IMR-90 (cell line): ENCODE measurements at regions not wholly inside any gene's neighbourhood (a gene's known extent, or its start where the extent isn't known, plus 50 kb on each side); places are given as distances from the start of the nearest gene placed in this dataset.

Experiments used
- ATAC-seq: fragments of 200-7000 bp; cut with Tn5 transposase; 2 replicates; pipeline ENCODE4 v1.9.1; 2020; ENCODE audit warnings: low read depth, mild to moderate bottlenecking, moderate library complexity
- BruUV-seq: library from RNA; stranded (reverse); fragments of 400-500 nt; replicated peaks from 2 replicates; lab custom pipeline; 2021; lab: Mats Ljungman, UMichigan
- CTCF ChIA-PET: fragments of 300-600 bp; formaldehyde crosslinking; extraction: SDS; loops from one replicate; lab custom pipeline; 2021; ENCODE audit warnings: antibody characterized with exemption; lab: Yijun Ruan, JAX
- POLR2A ChIA-PET: fragments of 300-600 bp; sonication (Branson Sonifier 250); formaldehyde crosslinking; loops from one replicate; lab custom pipeline; 2022; ENCODE audit warnings: antibody characterized with exemption; ENCODE audit not compliant: unreplicated experiment; lab: Charles Lee
- DNase-seq: peaks from one replicate; pipeline ENCODE4 v3.0.0; 2013
- H2AFZ ChIP-seq: replicated peaks from 2 replicates; pipeline ENCODE3; 2013; ENCODE audit warnings: low read length, mild to moderate bottlenecking; ENCODE audit not compliant: poor library complexity
- H2AK5ac ChIP-seq: 2 replicates; pipeline ENCODE4 v1.6.1; 2013; ENCODE audit warnings: low read depth, low read length, inconsistent platforms
- H2AK9ac ChIP-seq: replicated peaks from 2 replicates; pipeline ENCODE3; 2013; ENCODE audit warnings: mild to moderate bottlenecking, low read depth, low read length, moderate library complexity; ENCODE audit not compliant: poor library complexity
- H2BK120ac ChIP-seq: 2 replicates; pipeline ENCODE4 v1.6.1; 2013; ENCODE audit warnings: low read depth, low read length, inconsistent platforms
- H2BK15ac ChIP-seq: 3 replicates; pipeline ENCODE4 v1.6.1; 2013; ENCODE audit warnings: low read depth, low read length, inconsistent platforms
- H2BK20ac ChIP-seq: 2 replicates; pipeline ENCODE4 v1.6.1; 2013; ENCODE audit warnings: low read depth, mild to moderate bottlenecking, inconsistent platforms, low read length, moderate library complexity
- H2BK5ac ChIP-seq: 2 replicates; pipeline ENCODE4 v1.6.1; 2013; ENCODE audit warnings: mild to moderate bottlenecking, low read depth, low read length, inconsistent platforms; ENCODE audit not compliant: poor library complexity, severe bottlenecking
- H3K14ac ChIP-seq: replicated peaks from 2 replicates; pipeline ENCODE4 v1.6.1; 2013; ENCODE audit warnings: low read depth, low read length, inconsistent platforms
- H3K18ac ChIP-seq: 2 replicates; pipeline ENCODE4 v1.6.1; 2013; ENCODE audit warnings: low read depth, low read length, control low read depth
- H3K23ac ChIP-seq: 2 replicates; pipeline ENCODE4 v1.6.1; 2013; ENCODE audit warnings: low read depth, low read length, inconsistent platforms
- H3K27ac ChIP-seq: 2 replicates; pipeline ENCODE4 v1.5.1; 2013; ENCODE audit warnings: mild to moderate bottlenecking, control low read depth, low read length; ENCODE audit not compliant: insufficient read depth
- H3K27me3 ChIP-seq: 2 replicates; pipeline ENCODE4 v1.6.1; 2013; ENCODE audit warnings: low read length; ENCODE audit not compliant: control insufficient read depth, insufficient read depth
- H3K36me3 ChIP-seq: 2 replicates; pipeline ENCODE4 v1.6.1; 2013; ENCODE audit warnings: low read length, mixed read lengths; ENCODE audit not compliant: control insufficient read depth, insufficient read depth
- H3K4ac ChIP-seq: 2 replicates; pipeline ENCODE4 v1.6.1; 2013; ENCODE audit warnings: low read depth, low read length, inconsistent platforms
- H3K4me1 ChIP-seq: 2 replicates; pipeline ENCODE4 v1.6.1; 2013; ENCODE audit warnings: low read length, mixed read lengths; ENCODE audit not compliant: control insufficient read depth, insufficient read depth
- H3K4me2 ChIP-seq: 2 replicates; pipeline ENCODE4 v1.6.1; 2013; ENCODE audit warnings: low read depth, mild to moderate bottlenecking, control low read depth, low read length, moderate library complexity
- H3K4me3 ChIP-seq: 2 replicates; pipeline ENCODE4 v1.5.1; 2013; ENCODE audit warnings: low read depth, mild to moderate bottlenecking, control low read depth, low read length, moderate library complexity; ENCODE audit not compliant: insufficient read depth
- H3K56ac ChIP-seq: 2 replicates; pipeline ENCODE4 v1.6.1; 2013; ENCODE audit warnings: low read length, inconsistent platforms; ENCODE audit not compliant: insufficient read depth; ENCODE audit errors: extremely low read depth
- H3K79me1 ChIP-seq, 2 experiments: 2 replicates each; pipeline ENCODE4 v1.6.1; 2013; ENCODE audit warnings: low read length in 2 of 2, inconsistent platforms in 1 of 2, low read depth in 1 of 2
- H3K9ac ChIP-seq: 2 replicates; pipeline ENCODE4 v1.6.1; 2013; ENCODE audit warnings: low read depth, low read length, control low read depth
- H3K9me1 ChIP-seq: 2 replicates; pipeline ENCODE4 v1.6.1; 2013; ENCODE audit warnings: low read length, inconsistent platforms; ENCODE audit not compliant: insufficient read depth
- H3K9me3 ChIP-seq: 2 replicates; pipeline ENCODE4 v1.6.1; 2013; ENCODE audit warnings: low read length; ENCODE audit not compliant: control insufficient read depth, insufficient read depth
- H4K20me1 ChIP-seq: 2 replicates; pipeline ENCODE4 v1.6.1; 2013; ENCODE audit warnings: low read length, inconsistent platforms; ENCODE audit not compliant: insufficient read depth
- H4K5ac ChIP-seq: 2 replicates; pipeline ENCODE4 v1.6.1; 2013; ENCODE audit warnings: mild to moderate bottlenecking, low read depth, low read length, control low read depth
- H4K8ac ChIP-seq, 2 experiments: 2 replicates each; pipeline ENCODE4 v1.6.1; 2013; ENCODE audit warnings: low read depth in 2 of 2, low read length in 2 of 2, control low read depth in 1 of 2, inconsistent platforms in 1 of 2
- H4K91ac ChIP-seq: 2 replicates; pipeline ENCODE4 v1.6.1; 2013; ENCODE audit warnings: low read depth, low read length, inconsistent platforms; ENCODE audit not compliant: insufficient read depth
- ELK1 ChIP-seq: fragments of 150-350 bp; IDR thresholded peaks from 2 replicates; pipeline ENCODE4 v1.6.1; 2016; ENCODE audit warnings: low read depth, mild to moderate bottlenecking, low read length, moderate library complexity, borderline replicate concordance
- FOS ChIP-seq: fragments of 150-350 bp; IDR thresholded peaks from 2 replicates; pipeline ENCODE4 v1.6.1; 2016; ENCODE audit warnings: low read depth, low read length
- WGBS, 2 experiments: methylation state at CpG; one replicate each; pipeline versions ENCODE4 v1.1.5 to v1.1.7; 2013; ENCODE audit warnings: missing lambda C conversion rate in 2 of 2; ENCODE audit not compliant: insufficient read length in 1 of 2; ENCODE audit errors: extremely low coverage in 2 of 2; 5-methylcytosine and 5-hydroxymethylcytosine counted together
- dilution Hi-C: fragments of 300-500 bp; cut with HindIII; formaldehyde crosslinking; loops from one replicate; pipeline ENCODE4 v1.14.3; 2018; ENCODE audit warnings: low sequenced_read_pairs; ENCODE audit not compliant: unreplicated experiment
- in situ Hi-C: fragments of 300-500 bp; cut with MboI; formaldehyde crosslinking; loops from 3 replicates; pipeline ENCODE4 v1.14.3; 2019; ENCODE audit warnings: low sequenced_read_pairs, inconsistent platforms, mixed read lengths
- intact Hi-C: fragments of 100-400 bp; cut with micrococcal nuclease; formaldehyde crosslinking; loops from 2 replicates; pipeline ENCODE4 v1.10.0; 2022

- Histone ChIP-seq H3K56ac (no peak overlapping the region), H4K5ac (no peak overlapping the region), H3K4me3 (no peak overlapping the region), H2AK9ac (no peak overlapping the region), H3K27me3 (no peaks in the 10 kb centered on the region), H3K18ac (no peak overlapping the region), H2AK5ac (no peak overlapping the region), H3K79me1 (no peaks in the 10 kb centered on the region), H3K23ac (no peak overlapping the region), H3K36me3 (no peaks in the 10 kb centered on the region), H3K4me2 (no peak overlapping the region), H4K20me1 (no peaks in the 10 kb centered on the region), H2AFZ (no peak overlapping the region), H3K4ac (no peak overlapping the region), H4K8ac (no peak overlapping the region), H4K91ac (no peak overlapping the region; the same call in 1 of the 2 replicates), H3K27ac (no peak overlapping the region), H2BK15ac (no peak overlapping the region), H2BK120ac (no peak overlapping the region), H3K14ac (no peak overlapping the region), H2BK20ac (no peak overlapping the region), H3K9ac (no peak overlapping the region), H3K9me1 (no peaks in the 10 kb centered on the region), H3K9me3 (no peaks in the 10 kb centered on the region), H2BK5ac (no peak overlapping the region), H3K4me1 (no peaks in the 10 kb centered on the region; the same call in 1 of the 2 replicates)
- intact Hi-C loops, result no loop called here
- dilution Hi-C loops, result no loop called here
- no peak for DNase-seq
- TF ChIP-seq ELK1 (no peak), FOS (no peak)
- no peak for ATAC-seq
- BruUV-seq, result no TSS peak
- ChIA-PET CTCF (no interaction called here), POLR2A (no interaction called here)
- in situ Hi-C loops, result no loop called here
- no CpG with 5 or more reads among the region's 2 CpGs for WGBS, 2 experiments
Observed at GRCh38 chr3:144585408-144585807, 613.8 kb downstream of the DIPK2A start.
